Neural cell (in vitro differentiated cells): ENCODE measurements at regions not wholly inside any gene's neighbourhood (a gene's known extent, or its start where the extent isn't known, plus 50 kb on each side); places are given as distances from the start of the nearest gene placed in this dataset.

Experiments used
- H2AFZ ChIP-seq: fragments of 200-600, 300-800 bp; sonication (generic), shearing (Covaris generic); 2 replicates; pipeline ENCODE4 v1.6.0; 2014; ENCODE audit warnings: low read depth, mild to moderate bottlenecking, antibody characterized with exemption, low read length, moderate library complexity
- H3F3A ChIP-seq: fragments of 200-600 bp; shearing (Covaris generic); 2 replicates; pipeline ENCODE4 v1.6.1; 2016; ENCODE audit warnings: mild to moderate bottlenecking, moderate library complexity, mixed read lengths, antibody characterized with exemption, low read length; ENCODE audit not compliant: insufficient read depth, poor library complexity, severe bottlenecking
- H3K27ac ChIP-seq: fragments of 200-600, 300-800 bp; sonication (generic), shearing (Covaris generic); 2 replicates; pipeline ENCODE4 v1.5.1; 2014; ENCODE audit warnings: mild to moderate bottlenecking, low read length, moderate library complexity
- H3K27me3 ChIP-seq: fragments of 300-800, 200-600 bp; sonication (generic), shearing (Covaris generic); 2 replicates; pipeline ENCODE4 v1.6.0; 2014; ENCODE audit warnings: mild to moderate bottlenecking, low read depth, low read length, moderate library complexity; ENCODE audit not compliant: insufficient read depth
- H3K36me3 ChIP-seq: fragments of 300-800, 200-600 bp; sonication (generic), shearing (Covaris generic); 2 replicates; pipeline ENCODE4 v1.5.1; 2014; ENCODE audit warnings: mild to moderate bottlenecking, antibody characterized with exemption, low read length, moderate library complexity; ENCODE audit not compliant: insufficient read depth
- H3K4me2 ChIP-seq: fragments of 300-800, 200-600 bp; sonication (generic), shearing (Covaris generic); 2 replicates; pipeline ENCODE4 v1.6.0; 2014; ENCODE audit warnings: mild to moderate bottlenecking, low read length
- H3K4me3 ChIP-seq: fragments of 300-800, 200-600 bp; sonication (generic), shearing (Covaris generic); 2 replicates; pipeline ENCODE4 v1.5.1; 2014; ENCODE audit warnings: mild to moderate bottlenecking, low read length, moderate library complexity
- H3K79me2 ChIP-seq: fragments of 200-600 bp; shearing (Covaris generic); replicated peaks from 2 replicates; pipeline ENCODE4 v1.6.0; 2014; ENCODE audit warnings: mild to moderate bottlenecking, low read length, moderate library complexity; ENCODE audit not compliant: insufficient read depth
- H3K9ac ChIP-seq: fragments of 300-800, 200-600 bp; sonication (generic), shearing (Covaris generic); 2 replicates; pipeline ENCODE4 v1.6.1; 2016; ENCODE audit warnings: mild to moderate bottlenecking, low read length, mixed read lengths
- H3K9me2 ChIP-seq: fragments of 200-600 bp; shearing (Covaris generic); 2 replicates; pipeline ENCODE4 v1.6.1; 2016; ENCODE audit warnings: mild to moderate bottlenecking, low read length, mixed read lengths; ENCODE audit not compliant: insufficient read depth
- H3K9me3 ChIP-seq: fragments of 200-600, 300-800 bp; sonication (generic), shearing (Covaris generic); 2 replicates; pipeline ENCODE4 v1.6.1; 2016; ENCODE audit warnings: mild to moderate bottlenecking, mixed run types, low read length, moderate library complexity, mixed read lengths
- H4K20me1 ChIP-seq: fragments of 200-600 bp; shearing (Covaris generic); 2 replicates; pipeline ENCODE4 v1.6.1; 2016; ENCODE audit warnings: mild to moderate bottlenecking, mixed run types; ENCODE audit not compliant: insufficient read depth
- CTCF ChIP-seq: fragments of 450-650 bp; IDR thresholded peaks from 2 replicates; pipeline ENCODE4 v1.5.1; 2014; ENCODE audit warnings: antibody characterized with exemption, mild to moderate bottlenecking, moderate library complexity; ENCODE audit not compliant: poor library complexity, severe bottlenecking
- EP300 ChIP-seq: fragments of 450-650 bp; conservative IDR thresholded peaks from 2 replicates; pipeline ENCODE4 v1.6.1; 2014; ENCODE audit warnings: antibody characterized with exemption, mild to moderate bottlenecking, moderate library complexity; ENCODE audit not compliant: poor library complexity, severe bottlenecking
- EZH2 ChIP-seq: fragments of 200-600, 300-800 bp; shearing (Covaris generic), sonication (generic); IDR thresholded peaks from 2 replicates; pipeline ENCODE4 v1.6.1; 2014; ENCODE audit warnings: antibody characterized with exemption, low read length, borderline replicate concordance, mild to moderate bottlenecking; ENCODE audit not compliant: insufficient read depth, poor library complexity, severe bottlenecking
- MXI1 ChIP-seq: fragments of 450-650 bp; conservative IDR thresholded peaks from 2 replicates; pipeline ENCODE4 v1.6.1; 2014; ENCODE audit warnings: antibody characterized with exemption, mild to moderate bottlenecking; ENCODE audit not compliant: poor library complexity, severe bottlenecking
- POLR2AphosphoS5 ChIP-seq: IDR thresholded peaks from 2 replicates; pipeline ENCODE4 v1.6.1; 2012
- RAD21 ChIP-seq: fragments of 450-650 bp; conservative IDR thresholded peaks from 2 replicates; pipeline ENCODE4 v1.6.1; 2014; ENCODE audit warnings: antibody characterized with exemption, mild to moderate bottlenecking, moderate library complexity
- REST ChIP-seq: IDR thresholded peaks from 2 replicates; pipeline ENCODE4 v1.6.1; 2012; ENCODE audit warnings: borderline replicate concordance
- SMC3 ChIP-seq: fragments of 450-650 bp; conservative IDR thresholded peaks from 2 replicates; pipeline ENCODE4 v1.6.1; 2014; ENCODE audit warnings: antibody characterized with exemption, mild to moderate bottlenecking, moderate library complexity; ENCODE audit not compliant: poor library complexity
- TAF1 ChIP-seq: IDR thresholded peaks from 2 replicates; pipeline ENCODE4 v1.6.1; 2012; ENCODE audit warnings: low read depth

DNA sequence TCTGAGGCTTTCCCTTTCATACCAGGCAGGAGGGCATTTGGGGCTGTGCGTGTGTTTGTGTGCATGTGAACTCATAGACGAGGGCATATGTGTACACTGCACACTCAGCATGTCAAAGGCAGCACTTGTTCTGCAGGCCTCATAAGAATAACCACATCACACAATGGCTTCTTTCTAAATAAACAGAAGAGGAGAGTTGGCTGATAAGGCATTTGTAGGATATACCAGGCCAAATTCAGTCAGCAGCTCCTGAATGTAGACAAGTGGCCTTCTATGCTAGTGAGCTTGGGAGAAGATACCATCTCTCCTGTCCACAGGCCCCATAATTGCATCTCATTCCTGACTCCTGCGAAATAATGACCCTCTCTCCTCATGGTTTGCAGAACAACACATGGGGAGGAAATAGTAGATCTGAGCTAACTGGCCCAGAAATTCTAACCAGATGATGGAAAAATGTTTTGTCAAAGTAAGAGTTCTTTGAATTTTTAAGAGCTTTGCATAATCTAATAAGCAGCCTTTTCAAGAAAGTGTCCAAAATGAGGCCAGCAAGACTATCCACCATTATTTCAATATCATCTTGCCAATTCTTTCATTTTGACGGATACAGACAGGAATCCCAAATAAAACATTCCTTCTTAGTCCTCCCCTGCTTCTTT, 60.5 kb upstream of the GAS1 start:
- H3K79me2 ChIP-seq: no peaks in the 10 kb centered on the region
- TF ChIP-seq EZH2 (no peak), SMC3 (no peak), EP300 (no peak), RAD21 (no peak), MXI1 (no peak), CTCF (no peak), POLR2AphosphoS5 (no peak), TAF1 (no peak), REST (no peak)
- no peak overlapping the region for H3K4me3 ChIP-seq
- no peak overlapping the region for H2AFZ ChIP-seq
- H3K9ac ChIP-seq: no peak overlapping the region
- no peaks in the 10 kb centered on the region for H3K9me3 ChIP-seq
- H3F3A ChIP-seq: no peaks in the 10 kb centered on the region
- H3K4me2 ChIP-seq: no peak overlapping the region
- H3K9me2 ChIP-seq: no peaks in the 10 kb centered on the region
- no peak overlapping the region for H3K27ac ChIP-seq
- no peaks in the 10 kb centered on the region for H3K27me3 ChIP-seq
- no peaks in the 10 kb centered on the region for H3K36me3 ChIP-seq
- H4K20me1 ChIP-seq: no peaks in the 10 kb centered on the region

- TF ChIP-seq EZH2 (no peak), POLR2AphosphoS5 (no peak), CTCF (no peak), RAD21 (no peak), REST (no peak), EP300 (no peak)
- Histone ChIP-seq H2AFZ (no peak overlapping the region), H3F3A (no peaks in the 10 kb centered on the region), H3K27ac (no peak overlapping the region), H3K9me2 (no peaks in the 10 kb centered on the region), H3K4me2 (no peak overlapping the region), H3K9me3 (no peaks in the 10 kb centered on the region), H3K79me2 (no peaks in the 10 kb centered on the region), H3K4me3 (no peak overlapping the region), H4K20me1 (no peaks in the 10 kb centered on the region), H3K9ac (no peak overlapping the region), H3K27me3 (no peaks in the 10 kb centered on the region), H3K36me3 (no peaks in the 10 kb centered on the region)
Measured at GRCh38 chr9:87008667-87009066, 61.4 kb upstream of the GAS1 start.
